ENCODE measurements at regions not wholly inside any gene's neighbourhood (a gene's known extent, or its start where the extent isn't known, plus 50 kb on each side); places are given as distances from the start of the nearest gene placed in this dataset.
"Not testable (repeated sequence)": the region's sequence is repeated elsewhere in the genome, so short reads cannot be mapped to it uniquely, and the experiment has no call there.

DNA sequence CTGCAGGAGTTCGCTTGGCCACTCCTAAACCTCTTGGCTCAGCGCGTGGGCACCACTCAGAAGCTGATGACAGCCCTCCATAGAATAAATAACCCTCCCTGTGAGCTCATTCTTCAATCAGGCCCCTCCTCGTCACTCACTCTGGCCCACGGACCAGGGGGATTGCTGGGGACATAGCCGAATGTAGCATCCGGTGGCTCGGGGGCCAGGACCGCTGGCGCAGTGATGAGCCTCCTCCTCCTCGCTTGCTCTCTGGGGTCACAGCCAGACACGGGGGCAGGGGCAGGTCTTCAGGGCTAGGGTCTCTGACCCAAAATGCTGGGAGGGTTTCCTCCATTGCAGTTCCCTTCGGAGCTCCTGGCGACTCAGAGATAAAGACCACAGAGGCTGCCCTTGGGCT is 79.9 kb downstream of the TFAP2C start:
- TF ChIP-seq CTCF (IDR thresholded peaks at IDR 0.05; ENCODE audit: insufficient read depth, low read length, poor library complexity, severe bottlenecking), result no peak

DNA sequence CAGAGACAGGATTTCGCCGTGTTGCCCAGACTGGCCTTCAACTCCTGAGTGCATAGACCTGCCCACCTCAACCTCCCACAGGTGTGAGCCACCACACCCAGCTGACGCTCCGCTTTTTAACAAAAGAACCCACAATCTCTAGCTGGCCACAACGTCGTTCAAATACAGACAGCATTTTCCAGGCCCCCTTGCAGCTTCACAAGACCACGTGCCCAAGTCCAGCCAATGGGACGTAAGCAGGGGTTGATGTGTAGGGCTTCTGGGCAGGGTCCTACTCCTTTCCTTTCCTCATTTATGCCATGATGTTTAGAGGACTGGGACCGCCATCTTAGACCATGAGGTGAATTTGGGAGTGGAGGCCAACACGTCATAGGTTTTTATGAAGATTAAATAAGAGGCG is 81.0 kb downstream of the TFAP2C start:
- no peaks in the 10 kb centered on the region for H3K36me3 ChIP-seq (ENCODE audit: control insufficient read depth, insufficient read depth, low read length)
- H3K27me3 ChIP-seq (replicated peaks; ENCODE audit: control insufficient read depth, insufficient read depth, low read length), result no peaks in the 10 kb centered on the region
- no peak for DNase-seq (ENCODE audit: extremely low read depth, insufficient read length)
- TF ChIP-seq CTCF (IDR thresholded peaks at IDR 0.05; ENCODE audit: insufficient read depth, low read length, poor library complexity, severe bottlenecking), result no peak
- no peak overlapping the region for H3K4me3 ChIP-seq (replicated peaks; ENCODE audit: low read depth, low read length)

More for the DNA sequence above, 79.9 kb downstream of the TFAP2C start:
- Histone ChIP-seq H3K27me3 (replicated peaks; ENCODE audit: control insufficient read depth, insufficient read depth, low read length) (no peaks in the 10 kb centered on the region), H3K4me3 (replicated peaks; ENCODE audit: low read depth, low read length) (no peak overlapping the region), H3K36me3 (ENCODE audit: control insufficient read depth, insufficient read depth, low read length) (no peaks in the 10 kb centered on the region)
- no peak for DNase-seq (ENCODE audit: extremely low read depth, insufficient read length)

DNA sequence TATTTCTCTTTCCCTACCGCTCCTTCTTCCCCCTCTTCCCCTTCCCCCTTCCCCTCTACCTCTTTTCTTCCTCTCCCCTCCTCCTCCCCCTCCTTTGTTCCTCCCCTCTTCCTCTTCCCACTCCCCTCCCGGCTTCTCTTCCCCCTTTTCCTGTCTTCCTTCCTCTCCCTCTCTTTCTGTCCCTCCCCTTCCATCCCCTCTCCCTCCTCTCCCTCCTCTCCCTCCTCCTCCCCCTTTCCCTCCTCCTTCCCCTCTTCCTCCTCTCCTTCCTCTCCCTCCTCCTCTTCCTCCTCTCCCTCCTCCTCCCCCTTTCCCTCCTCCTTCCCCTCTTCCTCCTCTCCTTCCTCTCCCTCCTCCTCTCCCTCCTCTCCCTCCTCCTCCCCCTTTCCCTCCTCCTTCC is 81.5 kb downstream of the TFAP2C start:
- not testable (repeated sequence) for H3K4me3 ChIP-seq (replicated peaks; ENCODE audit: low read depth, low read length); H3K27me3 ChIP-seq (replicated peaks; ENCODE audit: control insufficient read depth, insufficient read depth, low read length); H3K36me3 ChIP-seq (ENCODE audit: control insufficient read depth, insufficient read depth, low read length); DNase-seq (ENCODE audit: extremely low read depth, insufficient read length)

DNA sequence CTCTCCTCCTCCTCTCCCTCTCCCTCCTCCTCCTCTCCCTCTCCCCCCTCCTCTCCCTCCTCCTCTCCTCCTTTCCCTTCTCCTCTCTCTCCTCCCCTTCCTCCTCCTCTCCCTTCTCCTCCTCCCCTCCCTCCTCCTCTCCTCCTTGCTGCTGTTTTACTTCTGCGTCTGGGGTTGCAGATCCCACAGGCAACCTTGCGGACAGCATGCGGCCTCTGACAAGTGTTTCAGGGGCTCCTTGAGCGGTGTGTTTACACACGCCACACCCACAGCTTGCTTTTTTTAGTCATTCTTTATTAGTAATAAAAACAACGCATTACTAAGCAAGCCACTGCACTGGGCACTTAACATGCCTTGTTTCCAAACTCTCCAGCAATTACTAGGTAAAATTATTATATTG is 81.9 kb downstream of the TFAP2C start:
- no peaks in the 10 kb centered on the region for H3K27me3 ChIP-seq (replicated peaks; ENCODE audit: control insufficient read depth, insufficient read depth, low read length)
- no peak for TF ChIP-seq CTCF (IDR thresholded peaks at IDR 0.05; ENCODE audit: insufficient read depth, low read length, poor library complexity, severe bottlenecking)
- DNase-seq (ENCODE audit: extremely low read depth, insufficient read length), result no peak
- H3K4me3 ChIP-seq (replicated peaks; ENCODE audit: low read depth, low read length), result no peak overlapping the region
- H3K36me3 ChIP-seq (ENCODE audit: control insufficient read depth, insufficient read depth, low read length), result no peaks in the 10 kb centered on the region

DNA sequence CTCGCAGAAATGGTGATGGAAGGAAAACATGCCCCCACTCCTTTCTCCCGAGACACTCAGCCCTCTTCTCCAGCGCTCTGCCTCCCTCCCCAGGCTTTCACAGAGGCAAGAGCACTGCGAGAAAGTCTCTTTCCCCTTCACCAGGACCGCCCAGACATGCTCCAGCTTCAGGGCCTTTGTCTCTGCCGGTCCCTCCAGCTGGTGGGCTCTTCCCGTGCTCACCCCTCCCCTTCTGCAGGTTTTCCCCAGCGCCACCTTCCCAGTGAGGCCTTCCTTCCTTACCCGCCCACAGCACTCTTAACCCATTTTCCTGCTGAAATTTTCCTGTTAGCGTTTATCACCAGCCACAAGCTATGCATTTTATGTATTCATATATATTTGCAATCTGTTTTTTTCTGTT is 86.2 kb downstream of the TFAP2C start:
- Histone ChIP-seq H3K36me3 (ENCODE audit: control insufficient read depth, insufficient read depth, low read length) (no peaks in the 10 kb centered on the region), H3K4me3 (replicated peaks; ENCODE audit: low read depth, low read length) (no peak overlapping the region), H3K27me3 (replicated peaks; ENCODE audit: control insufficient read depth, insufficient read depth, low read length) (no peaks in the 10 kb centered on the region)
- no peak for TF ChIP-seq CTCF (IDR thresholded peaks at IDR 0.05; ENCODE audit: insufficient read depth, low read length, poor library complexity, severe bottlenecking)
- no peak for DNase-seq (ENCODE audit: extremely low read depth, insufficient read length)

- no peak for DNase-seq (ENCODE audit: extremely low read depth, insufficient read length)
- H3K4me3 ChIP-seq (replicated peaks; ENCODE audit: low read depth, low read length), result no peak overlapping the region
- H3K27me3 ChIP-seq (replicated peaks; ENCODE audit: control insufficient read depth, insufficient read depth, low read length), result no peaks in the 10 kb centered on the region
- no peak for TF ChIP-seq CTCF (IDR thresholded peaks at IDR 0.05; ENCODE audit: insufficient read depth, low read length, poor library complexity, severe bottlenecking)
- no peaks in the 10 kb centered on the region for H3K36me3 ChIP-seq (ENCODE audit: control insufficient read depth, insufficient read depth, low read length)
These were observed 86.9 kb downstream of the TFAP2C start for GRCh38 chr20:56715902-56716519.

Measured in GM06990 (cell line).